Glomerular endothelial cell (primary cell): ENCODE measurements at regions not wholly inside any gene's neighbourhood (a gene's known extent, or its start where the extent isn't known, plus 50 kb on each side); places are given as distances from the start of the nearest gene placed in this dataset.
"Not testable (repeated sequence)": the region's sequence is repeated elsewhere in the genome, so short reads cannot be mapped to it uniquely, and the experiment has no call there.

Source experiments
- DNase-seq: peaks from one replicate; pipeline ENCODE4 v3.0.0-alpha.2; 2011; ENCODE audit warnings: low read depth, low spot score; ENCODE audit errors: extremely low read depth

DNA sequence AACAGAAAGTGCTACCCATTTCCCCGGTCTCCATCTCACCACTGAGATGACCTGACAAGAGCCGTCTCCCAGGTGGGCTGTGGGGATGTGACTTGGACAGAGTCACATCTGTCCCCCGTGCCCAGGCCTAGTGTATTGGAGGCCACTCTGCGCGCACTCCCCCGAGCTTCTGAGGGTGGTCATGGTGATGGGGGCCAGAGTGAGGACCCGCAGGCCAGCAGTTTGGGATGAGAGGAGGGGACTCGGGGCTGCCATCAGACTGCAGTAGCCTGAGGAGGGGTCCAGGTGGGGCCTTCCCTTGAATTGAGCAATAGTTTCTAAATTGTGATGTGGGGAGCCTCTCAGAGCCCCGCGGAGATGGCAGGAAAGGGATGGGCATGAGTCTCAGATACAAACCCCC, 852.6 kb downstream of the TBC1D22A start:
- DNase-seq, result no peak

DNA sequence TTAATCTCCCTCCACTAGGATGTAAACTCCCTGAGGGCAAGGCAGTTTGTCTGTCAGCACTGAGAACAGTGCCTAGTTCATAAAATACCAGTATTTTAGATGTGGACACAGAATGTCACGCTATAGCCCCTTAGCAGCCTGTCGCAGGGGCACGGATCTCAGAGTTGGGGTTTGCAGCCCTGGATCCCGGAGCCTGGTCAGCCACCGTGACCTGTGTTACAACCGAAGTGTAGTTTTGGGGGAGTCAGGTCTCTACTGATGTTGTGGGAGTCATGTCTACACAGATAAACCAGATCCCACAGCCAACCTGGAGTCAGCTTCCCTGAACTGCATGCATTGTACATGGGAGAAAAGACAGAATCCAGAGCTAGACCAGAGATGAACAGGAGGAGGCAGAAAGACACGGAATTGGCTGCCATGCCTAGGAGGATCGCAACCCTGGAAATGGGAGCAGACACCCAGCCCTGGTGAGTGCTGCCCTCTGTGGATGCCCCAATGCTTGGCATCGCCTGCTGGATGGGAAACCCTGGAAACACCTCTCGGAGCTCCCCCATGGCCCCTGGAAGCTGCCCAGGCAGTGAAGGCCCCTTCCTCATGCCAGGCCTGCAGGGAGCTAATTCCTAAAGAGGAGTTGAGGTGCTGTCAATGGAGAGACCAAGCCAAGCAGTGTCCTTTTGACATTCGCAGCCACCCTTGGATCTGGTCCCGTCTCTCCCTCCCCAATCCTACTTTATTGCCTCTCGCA, 851.3 kb downstream of the TBC1D22A start:
- no peak for DNase-seq

DNA sequence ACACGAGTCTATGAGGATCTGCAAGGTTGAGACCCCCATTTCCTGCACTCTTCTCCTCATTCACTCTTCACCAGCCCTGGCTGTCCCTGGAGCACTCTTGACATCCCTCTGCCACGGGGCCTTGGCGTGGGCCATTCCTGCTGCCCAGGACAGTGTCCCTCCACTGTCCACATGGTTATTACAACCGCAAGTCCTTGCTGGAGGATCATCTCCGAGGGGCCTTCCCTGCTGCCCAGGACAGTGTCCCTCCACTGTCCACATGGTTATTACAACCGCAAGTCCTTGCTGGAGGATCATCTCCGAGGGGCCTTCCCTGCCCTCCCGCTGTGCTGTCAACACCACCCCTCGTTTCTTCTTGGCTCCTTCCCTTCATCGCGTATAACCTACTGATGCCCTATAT, 850.7 kb downstream of the TBC1D22A start:
- DNase-seq, result not testable (repeated sequence)

DNA sequence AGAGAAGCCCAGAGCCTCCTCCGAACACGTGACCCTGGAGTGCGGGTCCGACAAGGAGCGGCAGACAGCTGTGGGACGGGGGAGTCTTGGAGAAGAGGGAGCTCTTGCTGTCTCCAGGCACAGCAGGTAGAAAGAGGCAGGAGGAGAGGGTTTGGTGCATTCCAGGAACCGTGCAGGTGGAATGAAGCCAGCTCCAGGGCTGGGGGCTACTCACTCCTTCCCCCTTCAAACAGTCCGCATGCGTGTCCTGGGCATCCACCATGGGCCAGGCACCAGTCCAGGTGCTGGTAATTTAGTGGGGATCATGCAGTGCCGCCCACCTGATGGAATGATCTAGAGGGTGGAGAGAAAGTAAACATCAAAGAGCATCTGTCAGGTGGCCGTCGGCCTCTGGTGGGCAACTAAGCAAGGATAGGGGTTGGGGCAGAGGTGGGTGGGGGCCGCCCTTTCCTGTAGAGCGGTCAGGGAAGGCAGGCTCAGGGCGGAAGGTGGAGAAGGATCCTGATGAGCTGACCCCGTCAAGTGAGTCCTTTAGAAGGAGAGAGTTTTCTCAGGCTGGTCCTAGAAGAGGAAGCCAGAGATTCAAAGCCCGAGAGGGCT, 850.0 kb downstream of the TBC1D22A start:
- no peak for DNase-seq

DNA sequence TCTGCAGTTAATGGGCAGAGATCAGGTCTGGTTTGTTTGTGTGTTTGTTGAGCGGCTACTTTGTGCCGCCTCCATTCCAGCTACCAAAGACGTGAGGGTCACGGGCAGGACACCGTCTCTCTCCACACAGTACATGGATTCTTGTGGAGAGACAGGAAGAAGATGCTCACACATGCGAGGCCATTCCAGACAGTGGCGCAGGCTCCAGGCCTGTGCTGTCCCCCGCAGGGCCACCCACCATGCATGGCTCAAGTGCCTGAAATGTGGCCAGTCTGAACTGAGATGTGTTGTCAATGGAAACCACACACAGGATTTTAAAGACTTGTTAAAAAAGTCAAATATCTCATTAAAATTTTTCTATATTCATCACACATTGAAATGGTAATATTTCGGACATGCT, 848.3 kb downstream of the TBC1D22A start:
- no peak for DNase-seq

DNA sequence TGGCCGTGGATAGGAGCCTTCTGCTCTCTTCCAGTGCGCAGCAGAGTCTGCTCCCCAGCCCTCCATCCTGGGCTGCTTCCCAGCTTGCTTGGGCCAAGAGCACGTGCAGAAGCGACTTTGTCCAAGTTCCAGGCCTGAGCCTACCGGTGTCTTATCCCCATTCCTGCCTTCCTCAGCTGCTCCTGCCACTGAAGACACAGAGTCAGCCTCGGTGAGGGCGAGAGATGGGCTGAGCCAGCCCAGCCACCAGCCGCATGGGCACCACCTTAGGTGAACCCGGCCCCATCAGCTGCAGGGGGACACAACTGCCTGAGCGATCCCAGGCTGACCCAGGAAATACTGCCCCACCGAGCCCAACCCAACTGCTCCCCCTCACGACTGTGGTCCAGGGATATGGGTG, 847.8 kb downstream of the TBC1D22A start:
- DNase-seq, result no peak

DNA sequence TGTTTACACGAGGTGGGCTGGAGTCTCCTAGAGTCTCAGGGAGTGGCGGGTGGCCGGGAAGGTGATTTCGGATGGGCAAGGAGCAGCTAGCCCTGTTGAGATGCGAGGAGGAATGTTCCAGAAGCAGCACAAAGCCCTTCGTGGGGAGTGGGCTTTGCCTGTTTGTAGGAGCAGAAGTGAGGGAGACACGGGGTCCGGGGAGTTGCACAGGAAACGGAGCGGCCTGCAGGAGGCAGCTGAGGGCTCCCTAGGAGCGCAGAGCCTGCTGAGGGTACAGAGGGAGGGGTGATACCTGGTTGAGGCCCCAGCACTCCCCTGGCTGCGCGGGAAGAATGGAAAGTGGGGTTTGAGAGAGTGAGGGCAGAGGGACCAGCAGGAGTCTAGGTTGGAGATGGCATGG, 847.2 kb downstream of the TBC1D22A start:
- DNase-seq, result no peak

DNA sequence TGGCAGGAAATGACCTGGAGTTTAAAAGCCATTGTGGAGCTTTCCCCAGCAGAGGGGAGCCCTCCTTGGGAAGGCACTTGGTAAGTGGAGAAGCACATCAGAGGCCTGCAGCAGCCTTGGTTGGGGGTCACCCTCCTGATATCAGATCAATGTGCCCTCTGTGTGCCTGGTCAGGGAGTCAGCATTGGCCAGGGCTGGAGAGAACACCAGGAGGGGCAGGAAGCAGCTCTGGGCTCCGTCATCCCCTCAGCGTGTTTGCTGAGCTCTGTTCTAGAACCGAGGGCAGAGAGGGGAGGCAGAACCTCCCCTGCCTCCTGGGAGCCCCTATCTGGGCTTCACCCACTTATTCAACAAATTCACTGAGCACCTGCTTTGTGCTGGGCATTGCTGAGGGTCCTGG, 846.0 kb downstream of the TBC1D22A start:
- no peak for DNase-seq

DNA sequence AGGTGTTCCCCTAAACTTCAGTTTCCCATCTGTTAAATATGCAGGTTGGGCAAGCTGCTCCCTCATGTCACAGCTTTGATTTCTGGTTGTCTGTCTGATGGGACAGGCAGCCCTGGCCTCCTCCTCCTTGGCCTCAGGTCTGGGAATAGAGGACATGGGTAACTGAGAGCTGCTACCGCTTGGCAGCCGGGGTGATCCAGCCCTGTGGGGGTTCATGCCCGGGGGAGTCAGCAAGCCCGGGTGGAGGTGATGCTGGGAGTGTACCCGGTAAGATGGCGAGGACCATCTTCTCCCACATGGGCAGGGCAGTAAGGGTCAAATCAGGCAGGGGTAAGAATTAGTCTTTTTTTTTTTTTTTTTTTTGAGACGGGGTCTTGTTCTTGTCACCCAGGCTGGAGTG, 845.0 kb downstream of the TBC1D22A start:
- DNase-seq, result no peak

DNA sequence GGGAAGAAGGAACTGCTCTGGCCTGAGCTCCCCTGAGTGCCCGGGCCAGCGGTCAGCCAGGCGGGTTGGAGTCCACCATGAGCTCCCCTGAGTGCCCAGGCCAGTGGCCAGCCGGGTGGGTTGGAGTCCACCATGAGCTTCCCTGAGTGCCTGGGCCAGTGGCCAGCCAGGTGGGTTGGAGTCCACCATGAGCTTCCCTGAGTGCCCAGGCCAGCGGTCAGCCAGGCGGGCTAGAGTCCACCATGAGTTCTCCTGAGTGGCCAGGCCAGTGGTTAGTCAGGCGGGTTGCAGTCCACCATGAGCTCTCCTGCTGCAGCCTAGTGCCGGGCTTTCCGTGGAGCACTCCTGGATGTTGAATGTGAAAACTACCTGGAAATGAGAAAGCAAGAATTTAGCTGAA, 844.0 kb downstream of the TBC1D22A start:
- no peak for DNase-seq

DNA sequence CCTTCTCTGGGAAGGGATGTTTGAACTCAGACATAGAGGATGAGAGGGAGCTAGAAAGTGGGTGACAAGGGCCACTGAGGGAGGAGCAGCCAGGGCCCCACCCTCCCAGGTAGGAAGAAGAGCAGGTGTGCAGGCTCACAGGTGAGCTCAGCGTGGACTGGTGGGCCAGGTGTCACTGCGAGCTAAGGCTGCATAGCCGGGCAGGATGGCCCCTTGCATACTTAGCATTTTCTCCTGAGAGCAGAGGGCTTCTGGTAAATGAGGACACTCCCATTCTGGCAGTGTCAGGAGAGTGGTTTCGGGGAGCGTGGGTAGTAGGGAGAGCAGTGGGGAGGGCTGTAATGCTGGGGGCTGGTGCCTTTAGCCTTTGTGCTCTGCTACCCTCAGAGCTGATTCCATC, 843.4 kb downstream of the TBC1D22A start:
- no peak for DNase-seq

DNA sequence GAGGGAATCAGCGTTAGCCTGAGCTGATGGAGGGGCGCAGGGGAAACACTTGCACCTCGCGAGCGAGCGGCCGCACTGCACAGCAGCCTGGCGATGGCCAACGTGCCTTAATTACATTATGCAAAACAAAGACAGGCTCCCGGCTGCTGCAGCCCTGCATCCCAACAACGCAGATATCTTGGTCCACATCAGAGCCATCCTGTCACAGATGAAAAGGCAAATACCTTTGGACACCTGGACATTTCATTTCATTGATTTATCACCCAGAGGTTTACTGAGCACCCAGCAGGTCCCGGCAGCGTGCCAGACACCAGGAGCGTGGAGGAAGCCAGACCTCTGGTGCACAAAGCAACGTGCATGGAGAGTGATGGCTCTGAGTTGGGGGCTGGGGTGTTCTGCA, 843.0 kb downstream of the TBC1D22A start:
- no peak for DNase-seq

DNA sequence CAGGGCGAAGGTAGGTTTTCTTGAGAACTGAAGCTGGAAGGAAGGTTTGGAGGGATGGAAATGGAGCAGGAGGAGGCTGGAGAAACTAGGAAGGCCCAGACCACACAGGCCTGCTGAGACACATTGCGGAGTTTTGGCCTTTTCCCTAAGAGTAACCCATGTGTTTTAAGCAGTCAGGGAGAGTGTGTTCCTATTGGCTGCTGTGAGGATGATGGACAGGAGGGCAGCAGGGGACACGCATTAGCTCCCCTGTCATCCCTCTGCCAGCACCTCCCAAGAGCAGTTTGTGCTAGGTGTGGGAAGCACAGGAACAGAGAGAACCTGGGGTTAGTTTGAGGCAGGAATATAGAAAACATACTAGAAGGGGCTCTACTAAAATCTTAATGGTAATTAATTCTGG, 842.1 kb downstream of the TBC1D22A start:
- DNase-seq, result no peak

DNA sequence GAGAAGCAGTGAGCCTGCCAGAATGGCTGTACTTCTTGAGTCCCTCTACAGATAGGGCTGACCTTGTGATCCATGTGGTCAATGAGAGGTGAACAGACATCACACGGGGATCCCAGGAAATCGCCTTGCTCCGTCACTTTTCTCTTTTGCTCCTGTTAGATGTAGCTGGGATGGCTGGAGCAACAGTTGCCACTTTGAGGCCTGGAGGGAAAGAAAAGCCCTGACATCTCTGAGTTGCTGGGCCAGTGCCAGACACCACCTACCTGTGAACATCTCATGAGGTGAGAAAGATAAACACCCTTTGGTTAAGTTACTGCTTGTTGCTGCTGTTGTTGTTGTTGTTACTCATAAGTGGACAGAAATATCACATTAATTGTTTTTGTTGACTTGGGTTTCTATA, 840.3 kb downstream of the TBC1D22A start:
- DNase-seq, result no peak

DNA sequence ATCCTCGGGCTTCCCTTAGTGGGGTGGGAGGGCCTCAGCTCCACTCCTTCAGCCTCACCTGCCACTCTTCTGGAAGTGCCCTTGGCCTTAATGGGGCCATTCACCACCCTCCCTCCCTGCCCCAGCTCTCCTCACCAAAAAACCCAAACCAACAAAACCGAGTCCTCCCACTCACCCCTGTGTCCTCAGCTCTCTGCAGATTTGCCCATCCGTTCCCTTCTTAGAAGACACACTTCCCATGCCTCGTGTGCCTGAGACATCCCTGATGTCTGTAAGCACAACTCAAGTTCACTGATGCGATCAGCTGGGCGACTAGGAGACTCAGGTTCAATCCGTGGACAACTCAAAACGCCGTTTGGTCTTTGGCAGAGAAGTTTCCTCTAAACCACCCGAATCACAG, 839.2 kb downstream of the TBC1D22A start:
- no peak for DNase-seq

DNA sequence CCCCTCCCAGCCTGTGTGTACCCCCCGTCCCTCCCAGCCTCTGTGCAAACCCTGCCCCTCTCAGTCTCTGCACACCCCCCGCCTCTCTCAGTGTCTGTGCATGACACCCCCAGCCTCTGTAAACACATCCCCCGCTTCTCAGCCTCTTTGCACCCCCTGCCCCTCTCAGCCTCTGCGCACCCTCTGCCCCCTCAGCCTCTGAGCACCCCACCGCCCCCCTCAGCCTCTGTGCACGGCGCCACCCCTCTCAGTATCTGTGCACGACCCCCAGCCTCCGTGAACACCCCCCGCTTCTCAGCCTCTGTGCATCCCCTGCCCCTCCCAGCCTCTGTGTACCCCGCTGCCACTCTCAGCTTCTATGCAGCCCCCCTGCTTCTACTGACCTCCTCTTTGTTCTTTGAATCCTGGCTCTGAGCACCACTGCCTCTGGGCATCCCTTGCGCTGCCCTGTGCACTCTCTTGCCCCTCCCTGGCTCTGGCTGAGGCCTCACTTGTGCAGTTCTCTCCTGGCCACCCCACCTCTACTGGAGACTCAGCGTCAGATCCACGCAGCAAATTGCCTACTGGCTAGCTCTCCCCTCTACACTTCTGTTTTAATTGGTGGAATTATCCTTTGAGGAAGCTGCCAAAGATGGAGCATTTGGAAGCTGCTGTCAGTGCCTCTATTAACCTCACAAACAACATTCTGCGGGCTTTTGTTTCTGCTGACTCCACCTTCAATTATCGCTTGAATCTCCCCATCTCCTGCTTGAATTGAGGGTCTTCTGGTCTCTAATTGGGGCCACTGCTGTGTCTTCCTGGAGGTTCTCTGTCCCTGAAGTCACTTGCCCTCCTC, 838.6 kb downstream of the TBC1D22A start:
- DNase-seq, result no peak

DNA sequence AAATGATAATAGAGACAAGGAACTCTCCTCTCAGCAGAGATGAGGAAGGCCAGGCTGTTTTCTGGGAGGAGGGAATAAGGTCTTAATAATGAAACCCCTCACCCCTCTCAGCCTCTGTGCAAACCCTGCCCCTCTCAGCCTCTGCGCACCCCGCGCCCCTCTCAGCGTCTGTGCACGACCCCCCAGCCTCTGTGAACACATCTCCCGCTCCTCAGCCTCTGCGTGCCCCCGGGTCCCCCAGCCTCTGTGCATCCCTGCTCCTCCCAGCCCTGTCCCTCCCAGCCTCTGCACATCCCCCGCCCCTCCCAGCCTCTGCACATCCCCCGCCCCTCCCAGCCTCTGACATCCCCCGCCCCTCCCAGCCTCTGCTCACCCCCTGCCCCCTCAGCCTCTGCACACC, 837.8 kb downstream of the TBC1D22A start:
- no peak for DNase-seq

DNA sequence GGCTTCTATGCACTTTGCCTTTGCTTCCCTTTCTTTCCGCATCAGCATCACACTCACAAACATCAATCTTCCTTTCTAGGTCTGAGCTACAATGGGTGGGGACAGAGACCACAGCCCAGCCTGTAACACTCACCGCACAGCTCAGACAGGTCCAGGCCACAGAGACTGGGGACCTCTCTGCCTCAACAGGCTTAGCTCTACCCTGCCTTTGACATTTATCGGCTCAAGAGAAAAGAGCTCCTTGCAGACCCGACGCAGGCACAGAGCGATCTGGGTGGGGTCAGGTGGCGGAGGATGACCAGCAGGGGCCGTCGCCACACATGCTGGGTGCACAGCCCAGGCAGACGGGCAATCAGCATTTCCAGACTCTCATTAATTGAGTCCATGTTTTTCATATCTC, 837.3 kb downstream of the TBC1D22A start:
- no peak for DNase-seq

DNA sequence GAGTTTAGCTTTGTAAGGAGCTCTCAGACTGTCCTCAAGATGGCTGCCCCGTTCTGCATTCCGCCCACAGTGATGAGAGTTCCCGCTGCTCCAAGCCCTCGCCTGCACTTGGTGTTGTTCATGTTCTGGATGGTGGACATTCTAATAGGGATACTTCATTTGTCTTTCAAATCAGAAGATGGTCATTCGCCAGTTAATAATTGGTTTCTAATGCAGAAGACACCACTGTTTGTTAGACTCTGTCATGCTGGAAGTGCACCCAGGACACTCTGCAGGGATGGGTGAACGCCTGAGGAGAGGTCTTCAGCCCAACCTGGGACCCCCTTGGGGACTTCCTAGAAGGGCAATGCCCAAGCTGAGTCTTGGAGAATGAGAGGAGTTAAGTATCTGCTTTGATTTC, 836.4 kb downstream of the TBC1D22A start:
- no peak for DNase-seq

DNA sequence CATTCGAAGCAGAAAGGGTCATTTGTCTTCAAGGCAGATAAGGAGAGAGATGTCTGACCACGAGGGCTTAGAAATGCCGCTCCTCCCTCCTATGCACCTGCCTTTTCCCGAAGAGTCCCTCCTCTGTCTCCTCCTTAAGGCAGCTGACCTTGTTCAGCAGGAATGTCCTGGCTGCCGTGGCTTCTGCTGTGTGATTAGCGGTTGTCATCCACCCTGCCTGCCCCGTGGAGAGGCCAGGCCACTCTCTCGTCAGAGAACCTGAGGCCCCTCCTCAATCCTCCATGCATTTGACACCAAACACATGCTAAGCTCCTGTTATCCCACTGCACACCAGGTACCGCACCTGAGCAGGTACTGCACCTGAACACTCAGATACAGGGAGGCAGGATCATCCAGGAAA, 834.6 kb downstream of the TBC1D22A start:
- no peak for DNase-seq

DNA sequence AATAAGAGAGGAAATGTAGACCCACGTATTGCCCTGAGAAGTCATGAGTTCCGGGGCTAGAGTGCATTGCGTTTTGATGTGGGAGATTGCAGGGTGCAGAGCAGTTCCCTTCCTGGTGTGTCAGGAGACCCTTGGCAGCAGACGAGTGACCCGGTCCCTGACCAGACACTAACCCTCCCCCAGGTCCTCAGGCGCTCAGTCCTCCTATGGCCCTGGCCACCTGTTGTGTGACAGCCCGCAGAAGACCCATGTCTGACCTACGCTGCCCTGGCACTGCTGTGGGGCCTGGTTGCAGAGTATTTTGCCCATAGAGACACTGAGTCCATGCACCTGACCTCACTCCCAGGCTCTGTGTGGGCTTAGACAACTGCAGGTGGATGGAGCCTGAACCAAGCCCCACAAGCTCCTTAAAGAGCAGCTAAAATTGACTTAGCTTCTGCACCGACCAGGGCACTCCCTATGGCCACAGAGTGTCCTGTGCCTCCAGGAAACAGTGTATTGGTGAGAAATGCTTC, 833.8 kb downstream of the TBC1D22A start:
- no peak for DNase-seq
